ENCODE measurements at regions not wholly inside any gene's neighbourhood (a gene's known extent, or its start where the extent isn't known, plus 50 kb on each side); places are given as distances from the start of the nearest gene placed in this dataset.

- TF ChIP-seq EZH2phosphoT487 (IDR thresholded peaks at IDR 0.05; ENCODE audit: insufficient read depth, low read depth) (no peak), EZH2 (IDR thresholded peaks at IDR 0.05; ENCODE audit: insufficient read depth, poor library complexity, severe bottlenecking) (no peak)
These were observed 480.8 kb upstream of the INTU start for GRCh38 chr4:127151941-127152340.

Measured in GM23248 (cell line).